CMK (cell line): ENCODE measurements at regions not wholly inside any gene's neighbourhood (a gene's known extent, or its start where the extent isn't known, plus 50 kb on each side); places are given as distances from the start of the nearest gene placed in this dataset.
"Not testable (repeated sequence)": the region's sequence is repeated elsewhere in the genome, so short reads cannot be mapped to it uniquely, and the experiment has no call there.

Experiments used
- DNase-seq: peaks from one replicate; pipeline ENCODE4 v3.0.0-alpha.2; 2010; ENCODE audit warnings: low read depth

DNA sequence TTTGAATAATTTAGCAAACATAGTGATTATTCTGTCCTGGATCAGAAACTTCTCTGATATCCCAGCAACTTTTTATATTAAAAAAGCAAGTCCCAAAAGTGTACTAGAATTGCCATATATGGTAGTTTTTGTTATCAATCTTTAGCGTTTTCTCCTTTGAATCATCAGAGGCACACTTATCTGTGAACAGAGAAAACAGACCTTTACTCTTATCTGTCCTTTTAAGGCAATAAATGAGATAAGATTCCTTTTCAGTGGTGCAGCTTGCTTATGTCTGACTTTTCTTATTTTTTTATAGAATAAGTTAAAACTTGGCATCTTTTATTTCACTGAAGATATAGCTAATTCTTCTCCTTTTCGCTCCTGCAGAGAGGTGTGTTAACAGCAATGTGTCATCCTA is 458.1 kb upstream of the PCDH10 start:
- no peak for DNase-seq

GRCh38 chr4:132691668-132692067 is 457.4 kb upstream of the PCDH10 start:
- no peak for DNase-seq

- DNase-seq = no peak
Observed at GRCh38 chr4:132694775-132695174, 454.3 kb upstream of the PCDH10 start.

DNA sequence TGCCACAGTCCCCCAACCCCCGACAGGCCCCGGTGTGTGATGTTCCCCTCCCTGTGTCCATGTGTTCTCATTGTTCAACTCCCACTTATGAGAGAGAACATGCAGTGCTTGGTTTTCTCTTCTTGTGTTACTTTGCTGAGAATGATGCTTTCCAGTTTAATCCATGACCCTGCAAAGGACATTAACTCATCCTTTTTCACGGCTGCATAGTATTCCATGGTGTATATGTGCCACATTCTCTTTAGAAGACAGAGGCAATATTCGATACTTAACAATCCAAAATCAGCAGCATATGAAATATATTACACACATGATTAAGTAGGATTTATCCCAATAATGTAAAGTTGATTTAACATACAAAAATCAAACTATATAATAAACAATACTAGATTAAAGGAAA is 451.6 kb upstream of the PCDH10 start:
- DNase-seq = not testable (repeated sequence)

- no peak for DNase-seq
Observed at GRCh38 chr4:132707955-132708354, 441.1 kb upstream of the PCDH10 start.

DNA sequence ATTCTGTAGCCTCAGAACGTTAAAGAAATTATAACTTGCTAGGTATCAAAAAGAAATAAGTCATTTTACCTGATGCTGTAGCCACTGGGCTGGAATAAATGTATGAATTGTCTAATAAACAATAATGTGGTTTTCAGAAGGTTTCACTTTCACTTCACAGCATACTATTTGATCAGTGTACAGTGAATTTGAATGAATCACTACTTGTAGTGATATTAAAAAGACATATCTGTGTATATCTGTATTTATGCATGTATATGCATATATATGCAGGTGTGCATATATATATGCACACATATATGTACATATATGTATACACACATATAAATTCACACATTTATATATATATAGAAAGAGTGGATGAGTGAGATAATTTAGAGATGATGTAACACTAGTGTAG is 440.0 kb upstream of the PCDH10 start:
- no peak for DNase-seq

DNA sequence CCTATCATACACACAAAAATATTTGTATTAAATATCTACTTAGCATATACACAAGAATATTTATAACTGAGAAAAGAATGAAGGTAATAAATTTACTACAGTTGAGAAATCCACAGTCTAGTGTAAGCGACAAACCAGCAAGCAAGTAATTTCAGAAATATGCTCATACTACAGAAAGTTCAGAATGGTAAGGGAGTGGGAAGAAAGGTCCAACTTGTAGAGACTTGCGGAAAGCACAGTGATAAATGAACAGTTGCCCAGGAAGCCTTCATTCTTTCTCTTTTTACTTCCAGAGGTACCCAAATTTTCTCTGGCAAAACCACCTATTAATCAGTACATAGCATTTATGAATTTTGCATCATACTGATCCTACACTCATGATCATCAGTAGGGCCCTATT is 438.1 kb upstream of the PCDH10 start:
- no peak for DNase-seq

GRCh38 chr4:132737344-132737743 is 411.8 kb upstream of the PCDH10 start:
- DNase-seq = no peak

- no peak for DNase-seq
Observed at GRCh38 chr4:132759199-132759780, 389.8 kb upstream of the PCDH10 start.

- DNase-seq = no peak
Observed at GRCh38 chr4:132763465-132763864, 385.6 kb upstream of the PCDH10 start.

- no peak for DNase-seq
Observed at GRCh38 chr4:132767901-132768300, 381.2 kb upstream of the PCDH10 start.

DNA sequence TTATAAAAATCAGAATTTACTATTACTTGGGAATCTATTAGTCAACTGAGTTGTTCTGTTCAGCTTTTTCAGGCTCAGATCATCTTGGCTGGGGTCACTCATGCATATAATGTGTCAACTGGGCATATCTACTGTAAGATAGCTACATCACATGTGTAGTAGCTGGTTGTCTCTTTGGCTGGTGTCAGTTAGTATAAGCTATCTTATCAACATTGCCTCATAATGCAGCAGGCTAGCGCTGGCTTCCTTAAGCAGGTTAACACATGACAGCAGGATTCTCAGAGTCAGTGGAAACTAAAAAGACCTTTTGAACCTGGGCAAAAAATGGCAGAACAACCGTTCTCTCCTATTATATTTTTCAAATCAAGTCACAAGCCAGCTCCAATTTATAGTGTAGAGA is 378.3 kb upstream of the PCDH10 start:
- DNase-seq = peak; percentile 9

GRCh38 chr4:132792310-132792709 is 356.8 kb upstream of the PCDH10 start:
- DNase-seq = no peak

- DNase-seq = no peak
Observed at GRCh38 chr4:132797856-132798255, 351.2 kb upstream of the PCDH10 start.

- no peak for DNase-seq
Observed at GRCh38 chr4:132809298-132810032, 339.6 kb upstream of the PCDH10 start.

DNA sequence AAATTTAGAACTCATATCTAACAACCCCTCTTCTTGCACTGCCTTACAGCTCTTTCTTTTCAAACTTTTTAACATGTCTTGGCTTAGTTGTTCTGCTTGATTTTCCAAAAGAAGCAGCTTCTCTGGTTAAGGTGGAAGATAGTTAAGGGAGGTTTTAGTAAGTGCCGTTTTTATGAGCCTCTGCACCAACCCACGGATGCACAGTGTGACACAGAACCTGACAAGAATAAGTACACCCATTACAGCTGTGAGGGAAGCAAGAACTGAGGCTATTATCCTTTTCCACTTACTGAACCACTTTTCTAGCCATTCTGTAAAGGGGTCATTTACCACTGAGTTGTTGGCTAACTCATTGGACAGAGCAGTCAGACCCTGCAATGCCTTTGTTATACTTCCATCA is 336.0 kb upstream of the PCDH10 start:
- DNase-seq = not testable (repeated sequence)

DNA sequence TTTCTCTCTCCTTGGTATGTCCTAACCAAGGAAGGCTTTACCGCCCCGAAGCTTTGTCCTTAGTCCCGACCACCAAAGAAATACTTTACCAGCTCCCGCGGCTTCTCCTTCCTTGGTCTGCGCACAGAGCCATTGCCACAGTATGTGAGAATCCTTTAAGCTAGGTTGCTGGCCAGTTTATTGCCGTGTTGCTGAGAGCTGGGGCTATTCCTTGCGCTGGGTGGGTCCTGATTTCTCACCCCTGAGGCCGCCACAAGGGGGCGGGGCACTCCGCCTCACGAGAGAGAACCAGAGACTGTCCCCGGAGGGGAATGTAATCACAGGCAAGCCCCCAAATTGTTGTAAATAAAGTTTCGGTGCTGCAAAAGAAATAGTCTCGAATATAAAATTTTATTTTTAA is 331.0 kb upstream of the PCDH10 start:
- DNase-seq = no peak

DNA sequence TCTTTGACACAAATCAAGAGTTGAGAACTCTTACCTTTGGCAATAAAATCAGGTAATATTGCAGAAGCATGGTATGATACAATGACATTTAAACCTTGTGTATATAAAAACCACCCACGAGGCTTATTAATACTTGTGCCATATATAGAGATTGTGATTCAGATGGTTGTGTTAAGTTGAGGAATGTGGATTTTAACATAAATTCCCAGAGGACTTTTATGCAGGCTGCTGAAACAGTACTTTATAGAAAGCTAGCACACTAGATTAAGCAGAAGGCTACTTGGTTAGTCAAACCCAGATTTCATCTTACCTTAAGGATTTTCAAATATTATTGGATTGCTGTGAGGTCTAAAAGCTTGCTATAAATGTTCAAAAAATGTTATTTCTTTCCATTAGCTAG is 325.7 kb upstream of the PCDH10 start:
- DNase-seq = no peak

DNA sequence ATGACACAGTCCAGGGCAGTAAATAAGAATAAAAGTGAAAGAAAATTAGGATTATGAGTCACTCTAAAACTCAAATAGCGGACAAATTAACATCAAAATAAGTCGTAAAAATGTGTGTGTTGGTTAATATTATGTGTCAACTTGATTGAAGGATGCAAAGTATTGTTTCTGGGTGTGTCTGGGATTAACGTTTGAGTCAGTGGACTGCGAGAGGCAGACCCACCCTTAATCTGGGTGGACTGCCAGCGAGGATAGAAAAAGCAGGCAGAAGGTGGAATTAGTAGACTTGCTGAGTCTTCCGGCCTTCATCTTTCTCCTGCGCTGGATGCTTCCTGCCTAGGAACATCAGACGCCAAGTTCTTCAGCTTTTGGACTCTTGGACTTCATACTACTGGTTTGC is 324.3 kb upstream of the PCDH10 start:
- no peak for DNase-seq

- DNase-seq = no peak
Observed at GRCh38 chr4:132827522-132827921, 321.6 kb upstream of the PCDH10 start.

DNA sequence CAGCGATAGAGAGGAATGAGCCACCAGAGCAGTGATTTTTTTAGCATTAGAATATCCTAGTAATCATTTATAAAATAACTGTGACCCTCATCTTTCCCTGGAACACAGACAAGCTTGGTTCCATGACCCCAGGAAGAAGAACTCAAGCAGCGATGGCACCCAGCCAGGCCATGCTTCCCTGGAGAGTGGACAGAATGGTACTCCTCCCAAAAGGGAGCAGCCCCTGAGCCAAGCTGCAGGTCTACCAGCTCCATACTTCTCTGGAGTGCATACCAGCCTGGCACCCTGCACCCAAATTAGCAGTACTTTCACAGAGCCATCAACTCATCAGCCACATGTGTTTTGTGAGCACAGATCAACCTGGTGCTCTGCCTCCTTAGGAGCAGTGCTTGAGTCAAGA is 310.9 kb upstream of the PCDH10 start:
- DNase-seq = no peak

DNA sequence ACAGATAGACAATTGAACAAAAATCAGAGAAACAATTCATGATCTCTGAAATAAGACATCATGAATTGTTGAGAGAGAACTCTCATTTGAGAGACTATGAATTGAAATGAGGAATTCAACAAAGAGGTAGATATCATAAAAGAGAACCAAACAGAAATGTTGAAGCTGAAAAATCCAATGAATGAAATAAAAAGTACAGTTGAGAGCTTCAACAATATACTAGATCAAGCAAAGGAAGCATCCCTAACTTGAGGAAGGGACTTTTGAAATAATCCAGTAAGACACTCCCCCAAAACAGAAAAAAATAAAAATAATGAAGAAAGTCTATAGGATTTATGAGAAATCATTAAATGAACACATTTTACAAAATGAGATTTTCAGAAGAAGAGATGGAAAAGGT is 310.0 kb upstream of the PCDH10 start:
- DNase-seq = no peak

GRCh38 chr4:132859929-132860328 is 289.2 kb upstream of the PCDH10 start:
- no peak for DNase-seq

GRCh38 chr4:132860976-132861375 is 288.1 kb upstream of the PCDH10 start:
- DNase-seq = no peak
